ENCODE measurements at regions not wholly inside any gene's neighbourhood (a gene's known extent, or its start where the extent isn't known, plus 50 kb on each side); places are given as distances from the start of the nearest gene placed in this dataset.

GRCh38 chr17:22469101-22469880, 777.0 kb downstream of the KCNJ18 start:
- no peak for DNase-seq (ENCODE audit: low spot score in 2 of 2)
- no peak for ATAC-seq (ENCODE audit: low read depth)
- H3K27me3 Mint-ChIP-seq = no peaks in the 10 kb centered on the region
- no peak overlapping the region for H3K27ac Mint-ChIP-seq
- no peaks in the 10 kb centered on the region for H3K36me3 Mint-ChIP-seq
- no peaks in the 10 kb centered on the region for H3K4me1 Mint-ChIP-seq
- no peak overlapping the region for H3K4me3 Mint-ChIP-seq
- H3K9me3 Mint-ChIP-seq = peaks cover 1% of the 10 kb centered on the region

- no peak for DNase-seq (ENCODE audit: low spot score in 2 of 2)
- Mint-ChIP-seq H3K27me3 (no peaks in the 10 kb centered on the region), H3K4me3 (no peak overlapping the region), H3K4me1 (no peaks in the 10 kb centered on the region), H3K9me3 (peaks cover 1% of the 10 kb centered on the region), H3K36me3 (no peaks in the 10 kb centered on the region), H3K27ac (no peak overlapping the region)
- ATAC-seq (ENCODE audit: low read depth) = no peak
Measured at GRCh38 chr17:22469941-22470340, 777.6 kb downstream of the KCNJ18 start.

- peaks cover 1% of the 10 kb centered on the region for H3K9me3 Mint-ChIP-seq
- H3K36me3 Mint-ChIP-seq = no peaks in the 10 kb centered on the region
- no peaks in the 10 kb centered on the region for H3K27me3 Mint-ChIP-seq
- no peaks in the 10 kb centered on the region for H3K4me1 Mint-ChIP-seq
- DNase-seq (ENCODE audit: low spot score in 2 of 2) = no peak
- no peak for ATAC-seq (ENCODE audit: low read depth)
- H3K4me3 Mint-ChIP-seq = no peak overlapping the region
- H3K27ac Mint-ChIP-seq = no peak overlapping the region
Measured at GRCh38 chr17:22470411-22471175, 778.3 kb downstream of the KCNJ18 start.

- Mint-ChIP-seq H3K36me3 (peaks cover 1% of the 10 kb centered on the region), H3K27ac (no peak overlapping the region), H3K27me3 (no peaks in the 10 kb centered on the region), H3K4me3 (no peak overlapping the region), H3K9me3 (peaks cover 11% of the 10 kb centered on the region), H3K4me1 (no peaks in the 10 kb centered on the region)
- no peak for ATAC-seq (ENCODE audit: low read depth)
- no peak for DNase-seq (ENCODE audit: low spot score in 2 of 2)
Measured at GRCh38 chr17:22484826-22485225, 792.5 kb downstream of the KCNJ18 start.

- H3K9me3 Mint-ChIP-seq = peaks cover 12% of the 10 kb centered on the region
- DNase-seq (ENCODE audit: low spot score in 2 of 2) (no peak), ATAC-seq (ENCODE audit: low read depth) (no peak)
- H3K27me3 Mint-ChIP-seq = no peaks in the 10 kb centered on the region
- H3K36me3 Mint-ChIP-seq = peaks cover 1% of the 10 kb centered on the region
- no peak overlapping the region for H3K27ac Mint-ChIP-seq
- H3K4me3 Mint-ChIP-seq = no peak overlapping the region
- H3K4me1 Mint-ChIP-seq = no peaks in the 10 kb centered on the region
Measured at GRCh38 chr17:22490399-22490798, 798.1 kb downstream of the KCNJ18 start.

GRCh38 chr17:22492331-22492730, 800.0 kb downstream of the KCNJ18 start:
- Mint-ChIP-seq H3K36me3 (peaks cover under 1% of the 10 kb centered on the region), H3K9me3 (peaks cover 9% of the 10 kb centered on the region), H3K27me3 (no peaks in the 10 kb centered on the region), H3K27ac (no peak overlapping the region), H3K4me1 (no peaks in the 10 kb centered on the region), H3K4me3 (no peak overlapping the region)
- DNase-seq (ENCODE audit: low spot score in 2 of 2) (no peak), ATAC-seq (ENCODE audit: low read depth) (no peak)

- DNase-seq (ENCODE audit: low spot score in 2 of 2) (no peak), ATAC-seq (ENCODE audit: low read depth) (no peak)
- no peaks in the 10 kb centered on the region for H3K4me1 Mint-ChIP-seq
- H3K36me3 Mint-ChIP-seq = no peaks in the 10 kb centered on the region
- H3K4me3 Mint-ChIP-seq = no peak overlapping the region
- peaks cover 10% of the 10 kb centered on the region for H3K9me3 Mint-ChIP-seq
- no peak overlapping the region for H3K27ac Mint-ChIP-seq
- H3K27me3 Mint-ChIP-seq = no peaks in the 10 kb centered on the region
Measured at GRCh38 chr17:22496450-22496849, 804.1 kb downstream of the KCNJ18 start.

GRCh38 chr17:22503322-22503899, 811.1 kb downstream of the KCNJ18 start:
- no peaks in the 10 kb centered on the region for H3K36me3 Mint-ChIP-seq
- H3K27me3 Mint-ChIP-seq = no peaks in the 10 kb centered on the region
- H3K9me3 Mint-ChIP-seq = peaks cover 8% of the 10 kb centered on the region
- no peak overlapping the region for H3K27ac Mint-ChIP-seq
- ATAC-seq (ENCODE audit: low read depth) (no peak), DNase-seq (ENCODE audit: low spot score in 2 of 2) (no peak)
- H3K4me1 Mint-ChIP-seq = no peaks in the 10 kb centered on the region
- H3K4me3 Mint-ChIP-seq = no peak overlapping the region

GRCh38 chr17:22505660-22506059, 813.3 kb downstream of the KCNJ18 start:
- Mint-ChIP-seq H3K27me3 (no peaks in the 10 kb centered on the region), H3K27ac (no peak overlapping the region), H3K4me3 (no peak overlapping the region), H3K9me3 (peaks cover 6% of the 10 kb centered on the region), H3K36me3 (no peaks in the 10 kb centered on the region), H3K4me1 (no peaks in the 10 kb centered on the region)
- ATAC-seq (ENCODE audit: low read depth) = no peak
- no peak for DNase-seq (ENCODE audit: low spot score in 2 of 2)

GRCh38 chr17:22506231-22506630, 813.9 kb downstream of the KCNJ18 start:
- Mint-ChIP-seq H3K4me1 (no peaks in the 10 kb centered on the region), H3K4me3 (no peak overlapping the region), H3K27me3 (no peaks in the 10 kb centered on the region), H3K36me3 (no peaks in the 10 kb centered on the region), H3K9me3 (peaks cover 6% of the 10 kb centered on the region), H3K27ac (no peak overlapping the region)
- no peak for DNase-seq (ENCODE audit: low spot score in 2 of 2)
- no peak for ATAC-seq (ENCODE audit: low read depth)

GRCh38 chr17:22506861-22507260, 814.5 kb downstream of the KCNJ18 start:
- H3K4me1 Mint-ChIP-seq = no peaks in the 10 kb centered on the region
- ATAC-seq (ENCODE audit: low read depth) (no peak), DNase-seq (ENCODE audit: low spot score in 2 of 2) (no peak)
- H3K4me3 Mint-ChIP-seq = no peak overlapping the region
- peaks cover 5% of the 10 kb centered on the region for H3K9me3 Mint-ChIP-seq
- H3K27me3 Mint-ChIP-seq = no peaks in the 10 kb centered on the region
- no peaks in the 10 kb centered on the region for H3K36me3 Mint-ChIP-seq
- H3K27ac Mint-ChIP-seq = no peak overlapping the region

GRCh38 chr17:22507823-22508222, 815.5 kb downstream of the KCNJ18 start:
- Mint-ChIP-seq H3K27ac (no peak overlapping the region), H3K4me1 (no peaks in the 10 kb centered on the region), H3K9me3 (peaks cover 5% of the 10 kb centered on the region), H3K4me3 (no peak overlapping the region), H3K36me3 (no peaks in the 10 kb centered on the region), H3K27me3 (no peaks in the 10 kb centered on the region)
- ATAC-seq (ENCODE audit: low read depth) = no peak
- DNase-seq (ENCODE audit: low spot score in 2 of 2) = no peak

- DNase-seq (ENCODE audit: low spot score in 2 of 2) = no peak
Measured at GRCh38 chr17:22510504-22510903, 818.2 kb downstream of the KCNJ18 start.

GRCh38 chr17:22511431-22511830, 819.1 kb downstream of the KCNJ18 start:
- Mint-ChIP-seq H3K4me1 (no peaks in the 10 kb centered on the region), H3K27ac (no peak overlapping the region), H3K27me3 (no peaks in the 10 kb centered on the region), H3K9me3 (peaks cover 8% of the 10 kb centered on the region), H3K4me3 (no peak overlapping the region), H3K36me3 (no peaks in the 10 kb centered on the region)
- DNase-seq (ENCODE audit: low spot score in 2 of 2) (no peak), ATAC-seq (ENCODE audit: low read depth) (no peak)

More at GRCh38 chr17:22510504-22510903, 818.2 kb downstream of the KCNJ18 start:
- H3K9me3 Mint-ChIP-seq = peaks cover 8% of the 10 kb centered on the region
- H3K27me3 Mint-ChIP-seq = no peaks in the 10 kb centered on the region
- no peaks in the 10 kb centered on the region for H3K36me3 Mint-ChIP-seq
- H3K27ac Mint-ChIP-seq = no peak overlapping the region
- H3K4me3 Mint-ChIP-seq = no peak overlapping the region
- no peaks in the 10 kb centered on the region for H3K4me1 Mint-ChIP-seq
- no peak for ATAC-seq (ENCODE audit: low read depth)

All from memory B cell (primary cell).